Astrocyte of the cerebellum (primary cell): ENCODE measurements at regions not wholly inside any gene's neighbourhood (a gene's known extent, or its start where the extent isn't known, plus 50 kb on each side); places are given as distances from the start of the nearest gene placed in this dataset.
A peak's percentile ranks its signal among the peaks of the same experiment; 100 is the strongest.

Source experiments
- DNase-seq: peaks from one replicate; pipeline ENCODE4 v3.0.0-alpha.2; 2011; ENCODE audit warnings: low read depth
- H3K4me3 ChIP-seq: 2 replicates; pipeline ENCODE4 v1.5.1; 2011; ENCODE audit warnings: mild to moderate bottlenecking, low read depth, low read length, moderate library complexity
- in situ Hi-C: cut with HindIII; loops from 2 replicates; pipeline ENCODE4 v1.10.0; 2017; ENCODE audit warnings: low sequenced_read_pairs
- TF ChIP-seq, protein P1 (sequence below): IDR thresholded peaks from 2 replicates; pipeline ENCODE4 v1.5.1; 2012; ENCODE audit warnings: low read length, low read depth, moderate library complexity, mild to moderate bottlenecking; ENCODE audit errors: missing control alignments

DNA sequence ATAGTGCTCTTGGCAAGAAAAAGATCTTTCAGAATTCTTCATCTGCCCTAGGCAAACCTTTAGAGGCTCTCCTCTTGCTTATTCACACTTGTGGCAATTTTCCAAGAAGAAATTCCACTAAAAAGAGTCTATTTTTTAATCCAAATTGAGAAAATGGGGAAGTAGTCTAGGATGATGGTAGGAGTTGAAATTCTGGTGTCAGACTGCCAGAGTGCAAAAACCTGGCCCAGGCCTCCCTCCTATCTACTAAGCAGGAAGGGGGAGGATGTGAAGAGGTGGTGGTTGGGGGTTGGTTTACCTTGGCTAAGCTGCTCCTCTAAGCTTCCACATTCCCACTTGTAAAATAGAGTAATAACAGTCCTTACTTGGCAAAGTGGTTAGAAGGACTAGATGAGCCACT, 120.6 kb upstream of the KCNJ15 start:
- in situ Hi-C loops: no loop called here
- TF ChIP-seq, protein P1, sequence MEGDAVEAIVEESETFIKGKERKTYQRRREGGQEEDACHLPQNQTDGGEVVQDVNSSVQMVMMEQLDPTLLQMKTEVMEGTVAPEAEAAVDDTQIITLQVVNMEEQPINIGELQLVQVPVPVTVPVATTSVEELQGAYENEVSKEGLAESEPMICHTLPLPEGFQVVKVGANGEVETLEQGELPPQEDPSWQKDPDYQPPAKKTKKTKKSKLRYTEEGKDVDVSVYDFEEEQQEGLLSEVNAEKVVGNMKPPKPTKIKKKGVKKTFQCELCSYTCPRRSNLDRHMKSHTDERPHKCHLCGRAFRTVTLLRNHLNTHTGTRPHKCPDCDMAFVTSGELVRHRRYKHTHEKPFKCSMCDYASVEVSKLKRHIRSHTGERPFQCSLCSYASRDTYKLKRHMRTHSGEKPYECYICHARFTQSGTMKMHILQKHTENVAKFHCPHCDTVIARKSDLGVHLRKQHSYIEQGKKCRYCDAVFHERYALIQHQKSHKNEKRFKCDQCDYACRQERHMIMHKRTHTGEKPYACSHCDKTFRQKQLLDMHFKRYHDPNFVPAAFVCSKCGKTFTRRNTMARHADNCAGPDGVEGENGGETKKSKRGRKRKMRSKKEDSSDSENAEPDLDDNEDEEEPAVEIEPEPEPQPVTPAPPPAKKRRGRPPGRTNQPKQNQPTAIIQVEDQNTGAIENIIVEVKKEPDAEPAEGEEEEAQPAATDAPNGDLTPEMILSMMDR: no peak
- no peak overlapping the region for H3K4me3 ChIP-seq
- peak; percentile 6 for DNase-seq

DNA sequence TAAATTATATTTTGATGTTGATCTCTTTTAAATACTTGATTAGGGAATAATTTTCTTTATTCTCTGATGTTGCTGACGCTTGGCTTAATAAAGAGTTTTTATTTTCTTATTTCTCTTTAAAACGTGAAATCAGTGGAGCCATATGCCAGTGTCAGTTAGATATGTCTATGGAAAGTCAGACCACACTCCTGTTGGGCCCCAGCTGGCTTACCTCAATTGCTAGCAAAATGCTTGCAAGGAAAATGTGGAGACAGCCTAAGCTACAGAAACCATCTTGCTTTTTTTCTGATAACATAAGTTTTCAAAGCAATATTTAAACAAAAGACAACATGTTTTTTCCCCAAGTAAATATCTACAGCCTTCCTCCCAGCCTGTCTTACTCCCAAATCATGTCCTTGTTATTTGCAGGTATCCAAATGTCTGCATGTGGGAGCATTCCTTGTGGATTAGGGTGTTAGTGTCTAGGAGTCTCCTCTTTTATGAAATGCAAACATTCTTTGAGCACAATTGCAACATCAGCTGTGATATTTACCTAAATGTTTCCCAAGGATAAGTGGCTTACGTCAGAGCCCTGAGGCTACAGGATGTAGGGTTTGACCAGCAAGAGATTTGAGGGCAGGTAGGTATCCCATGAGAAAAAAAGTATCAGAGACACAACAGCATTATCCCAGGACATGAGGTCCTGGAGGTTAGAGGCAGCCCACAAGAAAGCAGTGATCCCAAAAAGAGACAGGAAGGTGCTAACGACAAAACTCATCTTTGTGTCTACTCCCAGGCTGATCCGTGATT, 117.2 kb upstream of the KCNJ15 start:
- TF ChIP-seq, protein P1: no peak
- no peak for DNase-seq
- H3K4me3 ChIP-seq: no peak overlapping the region
- in situ Hi-C loops: no loop called here

DNA sequence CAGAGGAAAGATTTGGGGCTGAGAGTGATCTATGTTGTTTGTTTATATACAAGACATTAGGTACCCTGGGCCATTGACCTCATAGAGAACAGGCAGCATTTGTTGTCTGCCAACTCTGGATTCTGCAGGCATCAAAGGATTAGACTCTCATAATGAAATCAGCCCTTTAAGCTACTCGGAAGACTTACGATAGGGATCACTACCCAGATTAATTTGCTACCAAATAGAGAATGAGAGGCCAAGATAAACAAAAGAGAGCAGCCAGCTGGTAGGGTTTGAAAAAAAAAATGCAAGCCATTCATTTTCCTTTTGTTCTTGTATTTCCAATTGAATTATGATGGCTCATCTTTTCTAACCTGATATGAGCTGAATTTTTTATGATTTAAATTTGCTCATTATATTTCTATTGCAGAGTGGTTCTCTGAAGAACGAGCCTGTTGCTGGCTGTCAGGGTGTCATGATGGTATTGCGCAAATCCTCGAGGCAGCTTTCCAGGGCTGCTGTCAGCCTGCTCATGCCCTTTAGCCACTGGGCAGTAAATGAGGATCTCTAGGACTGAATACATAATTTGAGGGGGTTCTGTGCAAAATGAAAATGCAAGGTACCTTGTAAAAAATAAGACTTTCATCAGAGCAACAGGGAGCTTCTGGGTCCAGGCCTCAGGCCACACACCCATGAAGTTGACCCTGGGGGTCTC, 116.4 kb upstream of the KCNJ15 start:
- TF ChIP-seq, protein P1: no peak
- no peak for DNase-seq
- H3K4me3 ChIP-seq: no peak overlapping the region
- in situ Hi-C loops: no loop called here

DNA sequence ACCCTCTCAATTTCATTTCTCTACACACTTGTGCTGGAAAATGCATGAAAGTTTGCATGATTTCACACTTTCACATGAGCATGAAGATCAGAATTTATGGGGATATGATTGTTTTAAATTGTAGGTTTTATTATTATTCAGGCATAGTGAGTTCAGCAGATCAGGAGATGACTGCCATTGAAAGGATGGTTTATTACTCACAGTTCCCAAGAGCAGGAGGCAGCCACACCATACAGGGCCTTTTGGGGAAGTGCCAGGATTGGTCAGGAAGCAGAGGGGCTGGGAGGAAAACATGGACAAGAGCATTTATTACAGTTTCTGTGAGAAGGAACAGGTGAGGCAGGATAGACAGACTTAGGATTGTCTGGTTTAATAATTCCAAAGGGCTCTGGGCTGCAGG, 114.6 kb upstream of the KCNJ15 start:
- TF ChIP-seq, protein P1: no peak
- no peak for DNase-seq
- in situ Hi-C loops: no loop called here
- no peak overlapping the region for H3K4me3 ChIP-seq

DNA sequence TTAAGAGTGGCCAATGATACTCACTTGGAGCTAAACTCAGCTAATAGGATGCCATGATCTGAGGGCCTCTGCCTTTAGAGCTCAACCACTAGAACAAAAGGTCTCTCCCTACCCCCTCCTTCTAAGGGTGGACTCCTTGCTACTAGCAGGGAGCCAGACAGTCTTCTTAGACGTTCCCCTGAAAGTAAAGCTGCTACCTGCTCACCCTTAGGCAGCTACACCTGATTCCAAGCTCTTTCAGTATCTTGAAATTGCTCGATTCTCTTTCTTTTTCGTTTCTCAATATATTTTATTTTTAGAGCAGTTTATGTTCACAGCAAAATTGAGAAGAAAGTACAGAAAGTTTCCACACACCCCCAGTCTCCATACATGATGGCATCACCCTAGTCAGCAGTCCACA, 112.6 kb upstream of the KCNJ15 start:
- H3K4me3 ChIP-seq: no peak overlapping the region
- TF ChIP-seq, protein P1: no peak
- no peak for DNase-seq
- in situ Hi-C loops: no loop called here

DNA sequence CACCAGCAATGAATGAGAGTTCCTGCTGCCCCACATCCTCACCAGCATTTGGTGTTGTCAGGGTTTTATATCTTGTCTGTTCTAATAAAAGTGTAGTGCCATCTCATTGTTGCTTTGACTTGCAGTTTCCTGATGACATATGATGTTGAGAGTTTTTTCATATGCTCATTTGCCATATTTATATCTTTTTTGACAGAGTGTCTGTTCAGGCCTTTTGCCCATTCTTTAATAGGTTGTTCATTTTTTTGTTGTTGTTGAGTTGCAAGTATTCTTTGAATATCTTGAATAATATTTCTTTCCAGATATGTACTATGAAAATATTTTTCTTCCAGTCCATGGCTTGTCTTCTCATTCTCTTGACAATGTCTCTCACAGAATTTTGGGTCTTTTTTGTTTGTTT, 111.7 kb upstream of the KCNJ15 start:
- TF ChIP-seq, protein P1: no peak
- in situ Hi-C loops: no loop called here

More for the DNA sequence above, 111.7 kb upstream of the KCNJ15 start:
- no peak for DNase-seq
- no peak overlapping the region for H3K4me3 ChIP-seq
